Vagina (tissue), 2 donors: ENCODE measurements at regions not wholly inside any gene's neighbourhood (a gene's known extent, or its start where the extent isn't known, plus 50 kb on each side); places are given as distances from the start of the nearest gene placed in this dataset.

ENCODE experiments used
- POLR2A ChIP-seq, 2 donors: fragments of 450-650 bp; IDR thresholded peaks; one replicate each; pipeline ENCODE4 v1.6.1; 2017; ENCODE audit warnings: antibody characterized with exemption in 2 of 2, mild to moderate bottlenecking in 2 of 2, moderate library complexity in 2 of 2
- TF ChIP-seq, protein P1 (sequence below), 3 experiments: fragments of 450-650 bp in 2 of 3; fragments of 200-600 bp in 1 of 3; sonication (generic) in 1 of 3; IDR thresholded peaks; one replicate each; pipeline ENCODE4 v1.5.1; 2017 to 2019; ENCODE audit warnings: antibody characterized with exemption in 3 of 3, mild to moderate bottlenecking in 2 of 3, moderate library complexity in 2 of 3

GRCh38 chrX:40192196-40192595 is 94.4 kb upstream of the BCOR start:
- TF ChIP-seq POLR2A (IDR thresholded peaks at IDR 0.05): no peak
- TF ChIP-seq, protein P1, sequence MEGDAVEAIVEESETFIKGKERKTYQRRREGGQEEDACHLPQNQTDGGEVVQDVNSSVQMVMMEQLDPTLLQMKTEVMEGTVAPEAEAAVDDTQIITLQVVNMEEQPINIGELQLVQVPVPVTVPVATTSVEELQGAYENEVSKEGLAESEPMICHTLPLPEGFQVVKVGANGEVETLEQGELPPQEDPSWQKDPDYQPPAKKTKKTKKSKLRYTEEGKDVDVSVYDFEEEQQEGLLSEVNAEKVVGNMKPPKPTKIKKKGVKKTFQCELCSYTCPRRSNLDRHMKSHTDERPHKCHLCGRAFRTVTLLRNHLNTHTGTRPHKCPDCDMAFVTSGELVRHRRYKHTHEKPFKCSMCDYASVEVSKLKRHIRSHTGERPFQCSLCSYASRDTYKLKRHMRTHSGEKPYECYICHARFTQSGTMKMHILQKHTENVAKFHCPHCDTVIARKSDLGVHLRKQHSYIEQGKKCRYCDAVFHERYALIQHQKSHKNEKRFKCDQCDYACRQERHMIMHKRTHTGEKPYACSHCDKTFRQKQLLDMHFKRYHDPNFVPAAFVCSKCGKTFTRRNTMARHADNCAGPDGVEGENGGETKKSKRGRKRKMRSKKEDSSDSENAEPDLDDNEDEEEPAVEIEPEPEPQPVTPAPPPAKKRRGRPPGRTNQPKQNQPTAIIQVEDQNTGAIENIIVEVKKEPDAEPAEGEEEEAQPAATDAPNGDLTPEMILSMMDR (IDR thresholded peaks at IDR 0.05): no peak
